ENCODE measurements at regions not wholly inside any gene's neighbourhood (a gene's known extent, or its start where the extent isn't known, plus 50 kb on each side); places are given as distances from the start of the nearest gene placed in this dataset.

- TF ChIP-seq CTCF (IDR thresholded peaks at IDR 0.05) (no peak), ZFX (IDR thresholded peaks at IDR 0.05; ENCODE audit: borderline replicate concordance) (no peak)
Observed at GRCh38 chr7:24370541-24370940, 86.6 kb downstream of the NPY start.

Data from 22Rv1 (cell line).